GM21737 (cell line): ENCODE measurements at regions not wholly inside any gene's neighbourhood (a gene's known extent, or its start where the extent isn't known, plus 50 kb on each side); places are given as distances from the start of the nearest gene placed in this dataset.
"Not testable (repeated sequence)": the region's sequence is repeated elsewhere in the genome, so short reads cannot be mapped to it uniquely, and the experiment has no call there.

ENCODE experiments used
- ATAC-seq: cut with Tn5 transposase; IDR thresholded peaks from one replicate; pipeline ENCODE4 v1.9.1; 2021; ENCODE audit warnings: mild to moderate bottlenecking, moderate library complexity; ENCODE audit not compliant: unreplicated experiment

DNA sequence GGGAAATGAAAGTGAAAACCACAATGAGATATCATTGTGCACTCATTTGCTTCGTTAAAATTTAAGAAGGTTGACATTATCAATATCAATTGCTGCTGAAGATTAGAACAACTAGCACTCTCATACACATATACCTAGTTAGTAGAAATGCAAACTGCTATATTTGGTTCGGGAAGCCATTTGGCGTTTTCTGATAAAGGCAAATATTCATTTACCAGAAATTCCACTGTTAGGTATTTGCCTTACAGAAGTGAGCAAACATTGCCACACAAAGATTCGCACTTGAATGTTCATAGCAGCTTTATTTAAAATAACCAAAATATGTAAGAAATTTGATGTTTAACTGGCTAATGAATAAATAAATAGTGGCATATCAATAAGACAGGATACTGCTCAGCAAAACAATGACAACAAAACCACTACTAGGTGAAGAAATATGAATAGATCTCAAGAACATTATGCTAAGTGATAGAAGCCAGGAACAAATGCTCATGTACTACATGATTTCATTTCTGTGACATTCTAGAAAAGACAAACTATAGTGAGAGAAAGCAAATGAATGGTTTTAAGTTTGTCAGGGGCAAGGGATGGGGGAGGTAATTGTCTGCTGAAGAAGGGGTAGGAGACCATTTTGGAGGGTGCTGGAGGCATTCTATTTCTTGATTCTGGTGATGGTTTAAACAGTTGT is 387.8 kb downstream of the PTH2R start:
- ATAC-seq: no peak

DNA sequence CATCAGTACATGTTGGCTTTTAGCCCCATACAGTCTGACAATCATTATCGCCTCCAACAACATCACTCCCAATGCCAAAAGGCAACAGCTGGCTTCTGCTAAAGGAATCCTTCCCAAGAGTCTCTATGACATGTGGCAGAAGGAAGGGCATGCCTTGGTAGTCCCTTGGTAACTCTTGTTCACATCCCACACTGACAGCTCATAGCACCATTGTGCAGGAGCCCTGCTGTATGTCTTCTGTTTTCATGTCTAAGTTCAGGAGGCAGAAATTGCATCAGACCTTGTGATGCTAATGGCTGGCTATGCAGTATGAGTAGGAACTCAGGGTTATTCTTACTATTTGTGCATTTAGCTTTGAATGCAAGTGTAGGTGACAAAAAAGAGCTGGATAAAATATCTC is 392.1 kb downstream of the PTH2R start:
- ATAC-seq: no peak

DNA sequence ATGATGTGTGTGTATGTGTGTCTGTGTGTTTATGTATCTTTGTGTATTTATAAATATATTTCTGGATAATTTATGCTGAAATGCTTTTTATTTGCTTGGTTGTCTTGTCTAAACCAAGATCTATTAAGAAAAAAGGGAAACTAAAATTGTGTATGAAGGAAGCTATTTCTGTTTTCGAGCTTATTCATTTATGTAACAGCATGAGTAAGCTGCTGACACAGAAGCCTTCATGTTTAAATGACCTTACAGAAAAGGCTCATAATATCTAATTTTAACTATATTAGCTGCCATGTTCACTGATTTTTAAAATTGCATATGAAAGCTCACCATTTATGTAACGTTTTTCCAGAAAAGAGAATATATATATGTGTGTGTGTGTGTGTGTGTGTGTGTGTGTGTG is 392.8 kb downstream of the PTH2R start:
- ATAC-seq: no peak

DNA sequence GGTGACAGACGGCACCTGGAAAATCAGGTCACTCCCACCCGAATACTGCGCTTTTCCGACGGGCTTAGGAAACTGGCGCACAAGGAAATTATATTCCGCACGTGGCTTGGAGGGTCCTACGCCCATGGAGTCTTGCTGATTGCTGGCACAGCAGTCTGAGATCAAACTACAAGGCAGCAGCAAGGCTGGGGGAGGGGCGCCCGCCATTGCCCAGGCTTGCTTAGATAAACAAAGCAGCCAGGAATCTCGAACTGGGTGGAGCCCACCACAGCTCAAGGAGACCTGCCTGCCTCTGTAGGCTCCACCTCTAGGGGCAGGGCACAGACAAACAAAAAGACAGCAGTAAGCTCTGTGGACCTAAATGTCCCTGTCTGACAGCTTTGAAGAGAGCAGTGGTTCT is 394.3 kb downstream of the PTH2R start:
- ATAC-seq: not testable (repeated sequence)

DNA sequence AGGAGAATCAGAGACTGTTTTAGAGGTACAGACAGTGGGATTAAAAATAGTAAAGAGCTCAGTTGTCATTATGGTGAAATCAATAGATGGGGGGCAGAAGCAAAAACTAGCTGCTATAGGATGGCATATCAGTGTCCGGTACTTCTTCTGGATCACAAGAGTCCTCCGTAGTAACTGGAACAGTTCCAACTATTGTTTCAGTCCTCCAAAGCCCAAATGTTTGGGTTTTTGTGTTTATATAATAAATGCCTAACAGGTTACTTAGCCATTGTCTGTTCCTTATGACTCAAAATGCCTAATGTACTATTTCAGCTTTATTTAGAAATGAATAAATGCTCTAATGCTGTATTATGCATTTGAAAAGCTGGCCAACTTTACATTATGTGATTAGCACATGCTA is 401.2 kb downstream of the PTH2R start:
- no peak for ATAC-seq

DNA sequence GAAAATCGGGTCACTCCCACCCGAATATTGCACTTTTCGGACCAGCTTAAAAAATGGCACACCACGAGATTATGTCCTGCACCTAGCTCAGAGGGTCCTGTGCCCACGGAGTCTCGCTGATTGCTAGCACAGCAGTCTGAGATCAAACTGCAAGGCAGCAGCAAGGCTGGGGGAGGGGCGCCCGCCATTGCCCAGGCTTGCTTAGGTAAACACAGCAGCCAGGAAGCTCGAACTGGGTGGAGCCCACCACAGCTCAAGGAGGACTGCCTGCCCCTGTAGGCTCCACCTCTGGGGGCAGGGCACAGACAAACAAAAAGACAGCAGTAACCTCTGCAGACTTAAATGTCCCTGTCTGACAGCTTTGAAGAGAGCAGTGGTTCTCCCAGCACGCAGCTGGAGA is 405.3 kb downstream of the PTH2R start:
- ATAC-seq: not testable (repeated sequence)

DNA sequence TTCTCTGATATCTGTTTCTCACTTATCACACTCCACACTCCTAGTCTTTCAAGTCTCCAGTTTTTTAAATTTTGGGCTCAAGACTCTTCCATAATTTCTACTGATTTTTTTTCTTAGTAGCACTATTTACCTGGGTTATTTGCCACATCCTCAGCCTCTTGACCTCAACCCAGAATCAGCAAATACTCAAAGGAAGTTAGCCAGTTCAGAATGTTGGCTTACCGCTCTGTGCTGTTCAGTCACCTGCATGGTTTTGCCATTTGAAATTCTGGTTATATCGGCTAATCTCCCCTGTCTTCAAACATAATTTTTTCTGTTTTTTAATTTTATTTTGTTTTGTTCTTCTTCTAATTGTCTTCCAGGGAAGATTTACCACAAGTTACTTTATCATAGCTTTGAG is 412.6 kb downstream of the PTH2R start:
- ATAC-seq: no peak

DNA sequence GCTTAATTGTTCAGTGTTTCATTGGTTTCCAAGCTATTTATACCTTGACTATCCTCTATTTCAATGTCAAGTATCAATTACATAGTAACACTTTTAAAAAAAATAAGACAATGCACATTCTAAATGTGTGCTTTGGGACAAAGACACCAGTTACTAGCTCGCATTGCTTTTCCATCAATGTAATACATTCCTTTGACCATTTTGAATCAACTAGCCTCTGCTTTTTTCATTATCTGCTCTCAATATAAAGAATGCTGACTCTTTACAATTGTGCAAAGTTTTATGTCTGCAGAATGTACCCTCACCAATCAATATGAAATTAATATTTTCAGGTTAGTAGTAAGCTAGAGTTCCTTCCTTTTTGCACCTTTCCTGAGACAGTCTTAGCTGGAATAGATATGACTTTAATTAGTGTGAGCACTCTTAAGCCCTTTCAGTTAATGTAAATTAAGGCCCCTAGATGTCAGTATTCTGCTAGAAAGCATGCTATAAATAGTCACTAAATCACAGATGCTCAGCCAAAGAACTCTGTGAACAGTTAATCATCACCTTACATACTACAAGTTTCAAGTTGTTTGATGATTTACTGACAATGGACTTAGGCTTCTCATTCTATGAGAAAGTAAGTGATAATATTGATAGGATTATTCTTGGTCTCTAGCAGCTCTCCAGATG is 413.6 kb downstream of the PTH2R start:
- peak; percentile 97 for ATAC-seq

DNA sequence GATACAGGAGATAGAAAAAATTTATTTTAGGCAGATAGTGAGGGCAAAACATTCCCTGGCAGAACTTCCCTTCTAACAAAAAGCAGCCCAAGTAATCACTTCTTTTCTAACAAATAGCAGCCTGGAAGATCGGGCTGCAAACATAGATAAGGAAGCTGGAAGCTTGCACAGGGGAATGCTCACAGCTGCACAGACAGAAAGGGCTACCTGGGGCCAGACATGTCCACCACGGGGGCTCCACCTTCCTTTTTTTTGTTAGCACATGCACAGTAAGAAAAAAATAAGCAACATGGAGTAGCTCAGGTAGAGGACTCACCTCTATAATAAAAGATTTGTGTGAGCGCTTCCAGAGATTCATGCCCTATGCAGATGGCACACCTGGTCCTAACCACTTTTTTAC is 420.5 kb downstream of the PTH2R start:
- ATAC-seq: no peak

DNA sequence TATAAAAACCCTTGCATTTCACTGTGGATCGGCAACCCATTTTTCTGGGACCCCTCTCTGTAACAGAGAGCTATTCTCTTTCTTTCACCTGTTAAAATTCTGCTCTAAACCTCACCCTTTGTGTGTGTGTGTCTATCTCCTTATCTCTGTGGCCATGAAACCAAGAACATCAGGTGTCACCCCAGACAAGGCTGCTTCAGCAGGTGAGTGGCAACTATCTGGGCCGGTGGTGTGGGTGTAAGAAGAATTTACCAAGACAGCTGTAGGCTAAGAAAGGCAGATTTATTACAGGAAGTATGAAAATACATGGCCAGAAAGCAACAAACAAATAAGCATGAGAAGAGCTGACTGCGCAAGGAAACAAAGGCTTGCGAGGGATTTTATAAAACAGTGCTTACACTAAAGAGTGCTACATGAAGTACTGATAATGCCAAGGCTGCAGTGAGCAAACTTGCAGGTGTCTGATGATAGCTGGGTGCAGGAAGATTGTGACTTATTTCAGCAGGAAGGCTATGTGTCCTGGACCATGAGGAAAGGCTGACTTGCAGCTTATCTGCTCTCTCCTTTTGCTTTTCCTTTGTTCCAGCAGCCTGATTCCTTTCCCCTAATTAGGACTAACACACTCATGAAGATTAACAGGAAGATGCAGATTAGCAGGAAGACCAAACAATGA is 421.1 kb downstream of the PTH2R start:
- no peak for ATAC-seq

DNA sequence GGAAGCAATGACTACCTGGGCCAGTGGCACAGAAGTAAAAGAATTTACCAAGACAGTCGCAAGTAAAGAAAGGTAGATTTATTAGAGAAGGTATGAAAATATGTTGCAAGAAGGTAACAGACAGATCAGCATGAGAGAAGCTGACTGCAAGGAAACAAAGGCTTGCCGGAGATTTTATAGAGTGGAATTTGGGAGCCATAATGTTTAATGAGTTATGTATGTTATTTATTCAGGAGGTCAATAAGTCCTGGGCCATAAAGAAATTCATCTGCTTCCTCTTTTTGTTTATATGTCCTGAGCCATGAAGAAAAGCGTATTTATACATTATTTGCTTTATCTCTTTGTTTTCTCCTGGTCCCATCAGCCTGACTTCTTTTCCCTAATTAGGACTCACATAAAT is 423.6 kb downstream of the PTH2R start:
- no peak for ATAC-seq

DNA sequence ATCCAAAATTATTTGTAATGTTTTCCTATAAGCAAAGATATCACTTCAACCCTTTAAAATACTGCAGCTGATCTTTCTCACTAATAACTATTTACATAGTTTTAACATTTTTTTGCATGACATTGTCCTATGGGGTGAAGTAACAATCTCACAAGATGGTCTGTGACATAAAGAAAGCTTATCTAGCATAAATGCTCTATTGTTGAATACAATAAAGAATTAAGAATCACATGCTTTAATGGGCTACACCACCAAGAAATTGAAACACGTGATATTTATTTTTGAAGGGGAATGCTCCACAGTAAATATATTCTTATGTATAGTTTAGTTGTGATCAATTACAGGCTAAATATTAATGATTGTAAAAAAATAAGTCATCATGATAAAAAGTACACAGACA is 441.1 kb downstream of the PTH2R start:
- no peak for ATAC-seq

DNA sequence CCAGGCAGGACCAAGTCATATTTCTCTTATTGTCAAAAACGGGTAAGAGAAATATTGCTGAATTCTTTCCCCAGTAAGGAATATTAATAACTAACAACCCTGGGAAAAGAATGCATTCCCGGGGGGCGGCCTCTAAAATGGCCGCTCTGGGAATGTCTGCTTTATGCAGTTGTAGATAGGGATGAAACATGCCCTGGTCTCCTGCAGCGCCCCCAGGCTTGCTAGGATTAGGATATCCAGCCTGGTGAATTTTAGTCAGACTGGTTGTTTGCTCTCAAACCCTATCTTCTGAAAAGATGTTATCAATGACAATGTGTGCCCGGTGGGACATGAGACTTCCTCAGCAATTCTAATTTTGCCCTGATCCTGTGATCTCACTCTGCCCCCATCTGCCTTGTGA is 448.1 kb downstream of the PTH2R start:
- no peak for ATAC-seq

DNA sequence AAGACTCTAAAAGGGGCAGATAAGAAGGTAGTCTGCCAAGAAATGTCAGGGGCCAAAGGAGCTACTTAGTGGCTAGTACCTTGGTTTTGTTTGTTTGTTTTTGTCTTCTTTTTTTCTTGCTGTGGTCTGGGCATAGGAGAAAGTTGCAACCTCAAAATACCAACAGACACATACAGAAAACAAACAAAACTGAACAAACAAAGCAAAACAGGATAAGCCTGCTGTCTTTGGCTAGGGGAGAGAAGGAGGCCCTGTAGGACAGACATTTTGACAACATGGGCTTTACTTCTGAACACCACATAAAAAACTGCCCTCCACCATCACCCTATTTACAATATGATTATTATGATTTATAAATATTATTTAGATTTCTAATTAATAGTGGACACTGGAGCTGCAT is 460.8 kb downstream of the PTH2R start:
- ATAC-seq: no peak

DNA sequence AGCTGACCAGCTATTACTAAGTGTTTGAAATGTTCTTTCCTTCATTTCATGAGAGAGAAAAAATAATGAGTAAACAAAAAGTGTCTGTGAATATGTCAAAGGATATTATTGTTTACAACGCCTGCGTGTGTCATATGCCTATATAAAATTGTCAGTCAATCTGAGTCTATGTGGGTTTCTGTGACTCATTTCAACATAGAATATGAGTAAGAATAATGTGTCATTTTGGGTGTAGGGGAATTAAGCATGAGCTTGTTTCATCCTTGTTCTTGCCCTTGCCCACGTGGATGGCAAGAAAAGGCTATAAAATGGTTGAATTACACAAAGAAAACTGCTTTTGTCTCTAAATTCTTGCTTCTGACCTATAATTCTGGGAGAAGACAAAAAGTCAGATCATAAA is 466.0 kb downstream of the PTH2R start:
- no peak for ATAC-seq

DNA sequence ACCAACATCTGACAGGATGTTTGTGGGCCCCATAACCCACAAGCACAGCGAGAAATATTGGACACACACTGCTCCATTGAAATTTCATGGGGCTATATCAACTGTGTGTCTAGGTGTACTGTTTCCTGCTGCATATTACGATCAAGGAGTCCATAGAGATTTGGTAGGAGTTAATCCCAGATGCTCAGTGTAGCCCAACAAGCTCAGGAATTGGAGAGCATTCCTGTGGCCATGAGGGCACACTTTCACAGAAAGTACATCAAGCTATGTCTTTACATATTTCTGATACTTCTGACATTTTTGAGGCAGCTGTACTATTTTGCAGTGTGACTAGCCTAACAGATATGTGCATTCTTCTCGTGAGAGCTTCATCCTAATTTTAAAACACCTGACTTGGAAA is 473.1 kb downstream of the PTH2R start:
- no peak for ATAC-seq

DNA sequence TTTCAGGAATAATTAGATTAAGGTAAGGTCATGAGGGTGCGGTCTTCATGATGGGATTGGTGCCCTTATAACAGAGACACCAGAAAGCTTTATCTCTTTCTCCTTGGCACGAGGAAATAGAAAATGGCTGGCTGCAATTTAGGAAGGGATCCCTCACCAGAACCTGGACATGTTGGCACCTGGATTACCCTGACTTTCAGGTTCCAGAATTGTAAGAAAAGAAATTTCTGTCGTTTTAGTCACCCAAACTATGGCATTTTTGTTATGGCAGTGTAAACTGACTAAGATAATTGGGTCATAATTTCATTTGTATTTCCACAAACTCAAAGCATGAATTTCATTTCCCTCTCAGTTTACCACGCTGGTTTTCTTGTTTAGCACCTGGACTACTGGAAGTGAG is 473.6 kb downstream of the PTH2R start:
- ATAC-seq: no peak

DNA sequence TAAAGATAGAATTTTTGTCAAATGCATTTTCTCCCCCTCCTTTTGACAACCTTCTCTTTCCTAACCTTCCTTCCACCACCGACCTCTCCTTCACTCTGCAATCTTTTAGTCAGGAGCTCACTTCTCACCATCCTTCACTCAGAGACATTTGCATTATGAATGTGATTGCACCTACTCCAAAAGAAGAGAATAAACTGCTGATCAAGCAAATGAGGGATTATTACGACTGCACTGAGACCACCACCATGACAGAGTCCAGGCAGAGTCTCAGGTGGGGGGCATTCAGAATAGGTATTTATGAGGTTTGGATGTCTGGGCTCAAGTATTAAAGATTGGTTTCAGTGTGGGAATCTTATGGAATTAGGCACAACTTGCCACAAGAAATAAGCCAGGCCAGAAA is 483.9 kb downstream of the PTH2R start:
- ATAC-seq: no peak

DNA sequence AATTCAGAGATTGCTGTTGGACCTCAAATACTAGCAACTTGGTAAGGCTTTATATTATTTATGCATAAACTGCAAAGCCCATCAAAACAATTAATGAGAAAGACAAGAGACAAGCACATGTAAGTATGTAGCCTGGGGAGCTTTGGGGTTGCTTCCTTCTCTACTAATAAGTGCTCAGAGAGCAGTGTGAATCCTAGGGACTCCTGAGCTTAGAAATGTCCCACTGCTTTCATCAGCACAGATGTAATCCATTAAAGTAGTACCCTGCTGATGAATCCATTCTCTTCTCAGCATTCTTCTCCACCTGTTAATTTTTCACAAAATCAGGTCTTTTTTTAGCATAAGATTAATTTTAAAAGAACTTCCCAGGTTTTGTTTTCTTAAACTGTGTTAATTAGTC is 485.6 kb downstream of the PTH2R start:
- no peak for ATAC-seq

DNA sequence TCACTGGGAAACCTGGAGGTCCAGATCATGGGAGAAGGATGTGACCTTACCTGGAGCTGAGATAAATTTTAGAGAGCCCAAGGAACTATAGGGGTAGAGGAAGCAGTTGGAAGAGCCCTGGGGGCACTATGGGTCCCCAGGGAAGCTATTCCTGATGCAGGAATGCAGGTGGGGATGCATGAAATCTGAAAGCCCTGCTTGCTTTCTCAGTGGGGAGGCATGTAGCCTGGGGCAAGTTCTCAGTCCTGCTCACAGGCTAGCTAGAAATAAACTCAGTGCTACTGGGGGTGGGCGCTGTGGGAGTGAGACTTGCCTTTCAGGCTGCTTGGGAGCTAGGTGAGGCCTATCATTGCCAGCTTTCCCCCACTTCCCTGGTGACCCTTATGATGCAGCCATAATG is 499.7 kb downstream of the PTH2R start:
- ATAC-seq: no peak

DNA sequence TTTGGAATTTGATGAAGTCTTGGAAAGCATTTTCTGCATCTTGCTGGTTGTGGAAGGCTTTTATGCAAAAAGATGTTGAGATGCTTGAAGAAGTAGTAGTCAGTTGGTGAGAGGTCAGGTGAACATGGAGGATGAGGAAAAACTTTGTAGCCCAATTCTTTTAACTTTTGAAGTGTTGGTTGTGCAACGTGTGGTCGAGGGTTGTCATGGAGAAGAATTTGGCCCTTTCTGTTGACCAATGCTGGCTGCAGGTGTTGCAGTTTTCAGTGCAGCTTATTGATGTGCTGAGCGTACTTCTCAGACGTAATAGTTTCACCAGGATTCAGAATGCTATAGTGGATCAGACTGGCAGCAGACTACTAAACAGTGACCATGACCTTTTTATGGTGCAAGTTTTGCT is 508.4 kb upstream of the MAP2 start:
- ATAC-seq: no peak

DNA sequence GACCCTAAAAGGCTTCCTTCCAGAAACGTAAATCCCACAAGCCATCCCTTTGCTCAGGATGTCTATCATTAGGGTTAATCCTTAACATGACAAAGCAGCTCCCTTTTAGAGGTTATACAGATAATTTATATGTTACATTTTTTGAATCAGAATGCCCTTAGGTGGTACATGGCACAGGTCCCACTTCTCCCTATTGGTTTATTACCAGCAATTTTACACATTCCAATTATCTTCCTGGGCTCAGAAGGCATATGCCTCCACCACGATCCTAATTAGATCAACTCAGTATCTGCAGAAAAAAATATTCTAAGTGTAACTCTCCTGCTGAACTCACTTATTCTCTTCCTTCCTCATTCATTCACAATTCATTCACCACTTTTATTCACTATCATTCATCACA is 507.0 kb upstream of the MAP2 start:
- ATAC-seq: no peak
